GM23338 (cell line): ENCODE measurements at regions not wholly inside any gene's neighbourhood (a gene's known extent, or its start where the extent isn't known, plus 50 kb on each side); places are given as distances from the start of the nearest gene placed in this dataset.

Experiments used
- ATAC-seq: fragments of 200-7000 bp; cut with Tn5 transposase; 3 replicates; pipeline ENCODE4 v1.9.1; 2020
- DNase-seq: peaks from one replicate; pipeline ENCODE4 v3.0.0-alpha.2; 2015; ENCODE audit warnings: low spot score
- H2AFZ ChIP-seq: fragments of 200-600 bp; sonication (generic); 2 replicates; pipeline ENCODE4 v1.8.0; 2016; ENCODE audit warnings: antibody characterized with exemption, mild to moderate bottlenecking, moderate library complexity
- H3F3A ChIP-seq: fragments of 200-600 bp; sonication (generic); replicated peaks from 2 replicates; pipeline ENCODE4 v1.8.0; 2017; ENCODE audit warnings: antibody characterized with exemption, mixed run types, low read depth
- H3K27ac ChIP-seq: fragments of 200-600 bp; sonication (generic); 2 replicates; pipeline ENCODE4 v1.6.1; 2016; ENCODE audit warnings: low read depth
- H3K27me3 ChIP-seq: fragments of 200-600 bp; sonication (generic); 2 replicates; pipeline ENCODE4 v1.8.0; 2016; ENCODE audit warnings: mild to moderate bottlenecking, mixed run types, moderate library complexity; ENCODE audit not compliant: insufficient read depth
- H3K36me3 ChIP-seq: fragments of 200-600 bp; sonication (generic); 2 replicates; pipeline ENCODE4 v1.8.0; 2016; ENCODE audit warnings: mild to moderate bottlenecking; ENCODE audit not compliant: insufficient read depth
- H3K4me1 ChIP-seq: fragments of 200-600 bp; sonication (generic); 2 replicates; pipeline ENCODE4 v1.8.0; 2016; ENCODE audit warnings: mild to moderate bottlenecking, moderate library complexity; ENCODE audit not compliant: insufficient read depth
- H3K4me2 ChIP-seq: fragments of 200-600 bp; sonication (generic); 2 replicates; pipeline ENCODE4 v1.7.1; 2017; ENCODE audit warnings: mixed run types
- H3K4me3 ChIP-seq: fragments of 200-600 bp; sonication (generic); 2 replicates; pipeline ENCODE4 v1.6.1; 2016; ENCODE audit warnings: mixed run types
- H3K79me2 ChIP-seq: fragments of 200-600 bp; sonication (generic); replicated peaks from 2 replicates; pipeline ENCODE4 v1.8.0; 2017; ENCODE audit warnings: mild to moderate bottlenecking; ENCODE audit not compliant: insufficient read depth
- H3K9me2 ChIP-seq: fragments of 200-600 bp; sonication (generic); 2 replicates; pipeline ENCODE4 v1.8.0; 2017; ENCODE audit not compliant: insufficient read depth
- H4K20me1 ChIP-seq: fragments of 200-600 bp; sonication (generic); replicated peaks from 2 replicates; pipeline ENCODE4 v1.8.0; 2017; ENCODE audit warnings: mild to moderate bottlenecking; ENCODE audit not compliant: insufficient read depth
- H3K27ac Mint-ChIP-seq: 2 replicates; pipeline ENCODE4 v1.8.0; 2020; ENCODE audit warnings: inconsistent platforms, mild to moderate bottlenecking, moderate library complexity, mixed read lengths
- H3K27me3 Mint-ChIP-seq: 3 replicates; pipeline ENCODE4 v1.8.0; 2022; ENCODE audit warnings: low read depth, mild to moderate bottlenecking, moderate library complexity, mixed read lengths, inconsistent platforms; ENCODE audit not compliant: insufficient read depth, poor library complexity
- H3K36me3 Mint-ChIP-seq: 3 replicates; pipeline ENCODE4 v1.8.0; 2021; ENCODE audit warnings: low read depth, mild to moderate bottlenecking, inconsistent platforms, moderate library complexity, mixed read lengths
- H3K4me1 Mint-ChIP-seq: 3 replicates; pipeline ENCODE4 v1.8.0; 2020; ENCODE audit warnings: mild to moderate bottlenecking, inconsistent platforms, mixed read lengths
- H3K4me3 Mint-ChIP-seq: 3 replicates; pipeline ENCODE4 v1.8.0; 2021; ENCODE audit warnings: moderate library complexity, mild to moderate bottlenecking, inconsistent platforms, mixed read lengths
- H3K9me3 Mint-ChIP-seq: 3 replicates; pipeline ENCODE4 v1.8.0; 2020; ENCODE audit warnings: moderate library complexity, mild to moderate bottlenecking, inconsistent platforms, mixed read lengths
- CREB1 ChIP-seq: fragments of 250-450 bp; sonication (Bioruptor Pico); IDR thresholded peaks from 2 replicates; pipeline ENCODE4 v1.5.0; 2020; ENCODE audit warnings: low read depth, mild to moderate bottlenecking, moderate library complexity
- EZH2 ChIP-seq: fragments of 200-600 bp; sonication (generic); IDR thresholded peaks from one replicate; pipeline ENCODE4 v1.8.0; 2017; ENCODE audit warnings: antibody characterized with exemption, mild to moderate bottlenecking, low read depth; ENCODE audit not compliant: unreplicated experiment
- EZH2phosphoT487 ChIP-seq: fragments of 200-600 bp; sonication (generic); IDR thresholded peaks from one replicate; pipeline ENCODE4 v1.8.1; 2018; ENCODE audit warnings: antibody characterized with exemption; ENCODE audit not compliant: unreplicated experiment
- JUNB ChIP-seq: IDR thresholded peaks from one replicate; pipeline ENCODE4 v1.6.1; 2016; ENCODE audit warnings: antibody characterized with exemption; ENCODE audit not compliant: unreplicated experiment
- REST ChIP-seq: IDR thresholded peaks from one replicate; pipeline ENCODE4 v1.6.1; 2018; ENCODE audit warnings: antibody characterized with exemption; ENCODE audit not compliant: unreplicated experiment
- STAT1 ChIP-seq: IDR thresholded peaks from one replicate; pipeline ENCODE4 v1.6.1; 2016; ENCODE audit warnings: antibody characterized with exemption; ENCODE audit not compliant: unreplicated experiment
- ZNF114 ChIP-seq: fragments of 250-450 bp; sonication (Bioruptor Pico); IDR thresholded peaks from 2 replicates; pipeline ENCODE4 v1.5.0; 2020; ENCODE audit warnings: mild to moderate bottlenecking, moderate library complexity
- ZNF331 ChIP-seq: fragments of 250-450 bp; sonication (Bioruptor Pico); IDR thresholded peaks from 2 replicates; pipeline ENCODE4 v1.5.0; 2020; ENCODE audit warnings: low read depth, mild to moderate bottlenecking, moderate library complexity
- TF ChIP-seq, protein P1 (sequence below), 2 experiments: fragments of 200-600 bp in 1 of 2; sonication (generic) in 1 of 2; conservative IDR thresholded peaks; 2 replicates each; pipeline versions ENCODE4 v1.5.1 to v1.6.1; 2016 to 2017; ENCODE audit warnings: antibody characterized with exemption in 2 of 2, low read depth in 2 of 2, mild to moderate bottlenecking in 2 of 2, moderate library complexity in 1 of 2
- TF ChIP-seq, protein P2 (sequence below): IDR thresholded peaks from 2 replicates; pipeline ENCODE4 v1.6.1; 2016; ENCODE audit warnings: antibody characterized with exemption

DNA sequence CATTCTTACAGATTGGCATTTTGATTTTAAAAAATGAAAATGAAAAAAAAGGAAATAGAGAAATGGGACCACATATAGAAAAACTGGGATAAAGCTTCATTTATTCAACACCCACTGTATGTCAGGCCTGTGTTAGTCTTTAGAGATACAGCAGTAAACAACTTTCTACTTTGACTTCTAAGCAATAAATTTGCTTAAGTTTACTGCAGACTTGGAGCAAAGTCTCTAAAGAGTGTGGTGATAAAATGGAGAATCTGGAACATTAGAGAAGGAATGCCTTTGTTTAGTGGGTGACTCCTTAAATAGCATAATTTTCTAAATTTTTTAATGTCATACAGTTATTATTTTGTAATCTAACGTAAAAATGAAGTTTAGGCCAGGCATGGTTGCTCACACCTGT lies 80.7 kb upstream of the CNKSR3 start:
- no peaks in the 10 kb centered on the region for H3K79me2 ChIP-seq
- ATAC-seq, result no peak
- Mint-ChIP-seq H3K36me3 (no peaks in the 10 kb centered on the region), H3K4me1 (peaks cover 12% of the 10 kb centered on the region), H3K4me3 (no peak overlapping the region), H3K9me3 (no peaks in the 10 kb centered on the region), H3K27ac (no peak overlapping the region), H3K27me3 (peaks cover 2% of the 10 kb centered on the region)
- no peak overlapping the region for H3K27ac ChIP-seq
- no peaks in the 10 kb centered on the region for H3K36me3 ChIP-seq
- no peak overlapping the region for H3K4me3 ChIP-seq
- H3K4me1 ChIP-seq, result peaks cover 10% of the 10 kb centered on the region
- TF ChIP-seq, protein P1, sequence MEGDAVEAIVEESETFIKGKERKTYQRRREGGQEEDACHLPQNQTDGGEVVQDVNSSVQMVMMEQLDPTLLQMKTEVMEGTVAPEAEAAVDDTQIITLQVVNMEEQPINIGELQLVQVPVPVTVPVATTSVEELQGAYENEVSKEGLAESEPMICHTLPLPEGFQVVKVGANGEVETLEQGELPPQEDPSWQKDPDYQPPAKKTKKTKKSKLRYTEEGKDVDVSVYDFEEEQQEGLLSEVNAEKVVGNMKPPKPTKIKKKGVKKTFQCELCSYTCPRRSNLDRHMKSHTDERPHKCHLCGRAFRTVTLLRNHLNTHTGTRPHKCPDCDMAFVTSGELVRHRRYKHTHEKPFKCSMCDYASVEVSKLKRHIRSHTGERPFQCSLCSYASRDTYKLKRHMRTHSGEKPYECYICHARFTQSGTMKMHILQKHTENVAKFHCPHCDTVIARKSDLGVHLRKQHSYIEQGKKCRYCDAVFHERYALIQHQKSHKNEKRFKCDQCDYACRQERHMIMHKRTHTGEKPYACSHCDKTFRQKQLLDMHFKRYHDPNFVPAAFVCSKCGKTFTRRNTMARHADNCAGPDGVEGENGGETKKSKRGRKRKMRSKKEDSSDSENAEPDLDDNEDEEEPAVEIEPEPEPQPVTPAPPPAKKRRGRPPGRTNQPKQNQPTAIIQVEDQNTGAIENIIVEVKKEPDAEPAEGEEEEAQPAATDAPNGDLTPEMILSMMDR (conservative IDR thresholded peaks at IDR 0.05; ENCODE audit: low read depth in 2 of 2), result no peak
- TF ChIP-seq EZH2phosphoT487 (no peak), REST (no peak), ZNF114 (CRISPR knock-in tag) (no peak), ZNF331 (CRISPR knock-in tag) (no peak), EZH2 (no peak), CREB1 (CRISPR knock-in tag) (no peak)
- TF ChIP-seq, protein P2, sequence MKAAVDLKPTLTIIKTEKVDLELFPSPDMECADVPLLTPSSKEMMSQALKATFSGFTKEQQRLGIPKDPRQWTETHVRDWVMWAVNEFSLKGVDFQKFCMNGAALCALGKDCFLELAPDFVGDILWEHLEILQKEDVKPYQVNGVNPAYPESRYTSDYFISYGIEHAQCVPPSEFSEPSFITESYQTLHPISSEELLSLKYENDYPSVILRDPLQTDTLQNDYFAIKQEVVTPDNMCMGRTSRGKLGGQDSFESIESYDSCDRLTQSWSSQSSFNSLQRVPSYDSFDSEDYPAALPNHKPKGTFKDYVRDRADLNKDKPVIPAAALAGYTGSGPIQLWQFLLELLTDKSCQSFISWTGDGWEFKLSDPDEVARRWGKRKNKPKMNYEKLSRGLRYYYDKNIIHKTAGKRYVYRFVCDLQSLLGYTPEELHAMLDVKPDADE, result no peak
- H4K20me1 ChIP-seq, result no peaks in the 10 kb centered on the region
- no peaks in the 10 kb centered on the region for H3F3A ChIP-seq
- H2AFZ ChIP-seq, result no peak overlapping the region
- no peaks in the 10 kb centered on the region for H3K9me2 ChIP-seq
- no peak for DNase-seq
- no peaks in the 10 kb centered on the region for H3K27me3 ChIP-seq
- no peak overlapping the region for H3K4me2 ChIP-seq

DNA sequence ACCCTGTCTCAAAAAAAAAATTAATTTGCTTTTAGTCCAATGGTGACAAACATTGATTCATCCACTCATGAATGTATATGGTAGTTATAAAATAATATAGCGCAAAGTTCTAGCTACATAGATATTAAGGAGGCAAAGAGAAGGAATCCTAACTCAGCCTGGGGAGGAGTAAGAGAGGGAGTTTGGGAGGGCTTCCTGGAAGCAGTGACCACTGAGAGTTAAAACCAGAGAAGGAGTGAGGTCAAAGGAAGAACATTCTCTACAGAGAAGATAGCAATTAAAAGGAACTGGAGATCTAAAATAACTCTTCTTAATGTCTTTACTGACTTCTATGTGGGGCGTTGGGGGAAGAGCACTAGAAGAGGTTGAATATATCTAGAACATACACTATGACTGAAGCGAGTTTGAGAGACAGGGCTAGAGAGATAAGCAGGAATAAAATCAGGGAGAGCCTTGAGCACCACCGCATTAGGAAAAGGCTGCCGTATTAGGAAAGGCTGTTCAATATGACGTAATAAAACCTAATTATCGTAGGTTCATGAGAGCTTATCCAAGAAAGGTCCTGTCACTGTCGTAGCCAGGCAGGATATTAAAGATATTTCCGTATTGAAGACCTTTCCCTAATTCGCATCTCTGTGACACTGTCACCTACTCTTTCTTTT lies 81.8 kb upstream of the CNKSR3 start:
- Histone ChIP-seq H3K79me2 (no peaks in the 10 kb centered on the region), H3F3A (no peaks in the 10 kb centered on the region), H3K4me2 (no peak overlapping the region), H2AFZ (0 out of 2 replicates have a peak overlapping the region, but pooled peaks have one; percentile 94), H4K20me1 (no peaks in the 10 kb centered on the region), H3K36me3 (no peaks in the 10 kb centered on the region), H3K27ac (no peak overlapping the region), H3K9me2 (no peaks in the 10 kb centered on the region), H3K4me1 (peaks cover 14% of the 10 kb centered on the region), H3K4me3 (no peak overlapping the region), H3K27me3 (no peaks in the 10 kb centered on the region)
- no peaks in the 10 kb centered on the region for H3K9me3 Mint-ChIP-seq
- H3K4me1 Mint-ChIP-seq, result peaks cover 17% of the 10 kb centered on the region
- no peak overlapping the region for H3K4me3 Mint-ChIP-seq
- H3K36me3 Mint-ChIP-seq, result no peaks in the 10 kb centered on the region
- no peak overlapping the region for H3K27ac Mint-ChIP-seq
- no peak for ATAC-seq
- no peak for DNase-seq
- peaks cover 2% of the 10 kb centered on the region for H3K27me3 Mint-ChIP-seq
- no peak for TF ChIP-seq STAT1
- TF ChIP-seq EZH2, result no peak
- TF ChIP-seq, protein P2, result no peak
- no peak for TF ChIP-seq REST
- no peak for TF ChIP-seq JUNB
